ENCODE measurements at regions not wholly inside any gene's neighbourhood (a gene's known extent, or its start where the extent isn't known, plus 50 kb on each side); places are given as distances from the start of the nearest gene placed in this dataset.

GRCh38 chr10:33115738-33116719 is 158.0 kb upstream of the ITGB1 start:
- H3K36me3 ChIP-seq, result no peaks in the 10 kb centered on the region
- 66 to 78% methylated on average over 8 to 15 of the region's 20 CpGs for WGBS, 2 donors (ENCODE audit: low coverage in 1 of 2)
- H3K9me3 ChIP-seq, result no peaks in the 10 kb centered on the region

GRCh38 chr10:33114451-33114952 is 156.5 kb upstream of the ITGB1 start:
- no peak for ATAC-seq
- TF ChIP-seq POLR2A (IDR thresholded peaks at IDR 0.05), result no peak
- TF ChIP-seq EP300 (IDR thresholded peaks at IDR 0.05), result no peak
- no peak for TF ChIP-seq CTCF (IDR thresholded peaks at IDR 0.05)
- no peak for TF ChIP-seq POLR2AphosphoS5 (IDR thresholded peaks at IDR 0.05)
- Histone ChIP-seq H3K9me3 (no peaks in the 10 kb centered on the region), H3K27ac (no peak overlapping the region), H3K4me1 (peaks cover 0 to 20% (median 3%) of the 10 kb centered on the region in 3 donors), H3K4me3 (no peak overlapping the region), H3K36me3 (no peaks in the 10 kb centered on the region), H3K27me3 (no peaks in the 10 kb centered on the region)
- 89 to 90% methylated on average over 5 of the region's 5 CpGs for WGBS, 2 donors (ENCODE audit: low coverage in 1 of 2)

More at GRCh38 chr10:33115738-33116719, 158.0 kb upstream of the ITGB1 start:
- Histone ChIP-seq H3K27me3 (no peaks in the 10 kb centered on the region), H3K4me3 (no peak overlapping the region), H3K27ac (no peak overlapping the region), H3K4me1 (peaks cover 0 to 20% (median 3%) of the 10 kb centered on the region in 3 donors)
- no peak for ATAC-seq
- peak in 1 of 4 experiments; percentile 61 for TF ChIP-seq CTCF (IDR thresholded peaks at IDR 0.05)
- TF ChIP-seq POLR2AphosphoS5 (IDR thresholded peaks at IDR 0.05), result no peak

GRCh38 chr10:33113466-33113865 is 155.4 kb upstream of the ITGB1 start:
- ATAC-seq, result no peak
- 25 to 55% methylated on average over 5 of the region's 5 CpGs for WGBS, 2 donors (ENCODE audit: low coverage in 1 of 2)
- Histone ChIP-seq H3K36me3 (no peaks in the 10 kb centered on the region), H3K4me1 (peaks cover 0 to 20% (median 3%) of the 10 kb centered on the region in 3 donors), H3K4me3 (no peak overlapping the region), H3K27ac (no peak overlapping the region), H3K27me3 (no peaks in the 10 kb centered on the region), H3K9me3 (no peaks in the 10 kb centered on the region)
- TF ChIP-seq POLR2AphosphoS5 (IDR thresholded peaks at IDR 0.05), result no peak
- no peak for TF ChIP-seq POLR2A (IDR thresholded peaks at IDR 0.05)
- TF ChIP-seq EP300 (IDR thresholded peaks at IDR 0.05), result no peak
- no peak for TF ChIP-seq CTCF (IDR thresholded peaks at IDR 0.05)

- Histone ChIP-seq H3K27ac (no peak overlapping the region), H3K4me3 (no peak overlapping the region), H3K9me3 (no peaks in the 10 kb centered on the region), H3K4me1 (peaks cover 0 to 20% (median 3%) of the 10 kb centered on the region in 3 donors), H3K27me3 (no peaks in the 10 kb centered on the region), H3K36me3 (no peaks in the 10 kb centered on the region)
- WGBS, 2 donors (ENCODE audit: low coverage in 1 of 2), result 64 to 75% methylated on average over 2 of the region's 2 CpGs
- ATAC-seq, result no peak
- TF ChIP-seq POLR2A (IDR thresholded peaks at IDR 0.05) (no peak), CTCF (IDR thresholded peaks at IDR 0.05) (no peak), EP300 (IDR thresholded peaks at IDR 0.05) (no peak), POLR2AphosphoS5 (IDR thresholded peaks at IDR 0.05) (no peak)
Observed at GRCh38 chr10:33112831-33113455, 154.9 kb upstream of the ITGB1 start.
